ENCODE measurements at regions not wholly inside any gene's neighbourhood (a gene's known extent, or its start where the extent isn't known, plus 50 kb on each side); places are given as distances from the start of the nearest gene placed in this dataset.

DNA sequence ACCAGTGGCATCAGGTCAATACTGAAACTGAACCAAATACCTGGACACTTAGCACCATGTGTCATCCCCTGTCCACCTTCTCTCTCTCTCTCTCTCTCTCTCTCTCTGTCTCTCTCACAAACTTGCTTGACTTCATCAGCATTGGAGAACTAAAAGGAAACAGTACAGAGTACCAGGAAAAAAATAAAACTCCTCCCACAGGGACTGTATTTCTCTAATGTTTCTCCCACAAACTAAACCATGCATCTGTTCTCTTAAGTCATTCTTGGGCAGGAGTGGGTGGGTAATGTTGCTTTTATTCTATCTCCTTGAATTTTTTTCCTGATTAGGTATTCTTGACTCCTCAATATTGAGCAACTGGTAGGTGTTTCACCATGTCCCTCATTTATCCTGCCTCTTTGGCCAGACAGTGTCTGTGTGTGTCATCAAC, 112.9 kb upstream of the CACNA1A start:
- TF ChIP-seq, protein P1, sequence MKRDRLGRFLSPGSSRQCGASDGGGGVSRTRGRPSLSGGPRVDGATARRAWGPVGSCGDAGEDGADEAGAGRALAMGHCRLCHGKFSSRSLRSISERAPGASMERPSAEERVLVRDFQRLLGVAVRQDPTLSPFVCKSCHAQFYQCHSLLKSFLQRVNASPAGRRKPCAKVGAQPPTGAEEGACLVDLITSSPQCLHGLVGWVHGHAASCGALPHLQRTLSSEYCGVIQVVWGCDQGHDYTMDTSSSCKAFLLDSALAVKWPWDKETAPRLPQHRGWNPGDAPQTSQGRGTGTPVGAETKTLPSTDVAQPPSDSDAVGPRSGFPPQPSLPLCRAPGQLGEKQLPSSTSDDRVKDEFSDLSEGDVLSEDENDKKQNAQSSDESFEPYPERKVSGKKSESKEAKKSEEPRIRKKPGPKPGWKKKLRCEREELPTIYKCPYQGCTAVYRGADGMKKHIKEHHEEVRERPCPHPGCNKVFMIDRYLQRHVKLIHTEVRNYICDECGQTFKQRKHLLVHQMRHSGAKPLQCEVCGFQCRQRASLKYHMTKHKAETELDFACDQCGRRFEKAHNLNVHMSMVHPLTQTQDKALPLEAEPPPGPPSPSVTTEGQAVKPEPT (CRISPR knock-in tag; IDR thresholded peaks at IDR 0.05; ENCODE audit: low read depth), result no peak
- no peak for TF ChIP-seq CC2D1A (CRISPR knock-in tag; IDR thresholded peaks at IDR 0.05)
- TF ChIP-seq, protein P2, sequence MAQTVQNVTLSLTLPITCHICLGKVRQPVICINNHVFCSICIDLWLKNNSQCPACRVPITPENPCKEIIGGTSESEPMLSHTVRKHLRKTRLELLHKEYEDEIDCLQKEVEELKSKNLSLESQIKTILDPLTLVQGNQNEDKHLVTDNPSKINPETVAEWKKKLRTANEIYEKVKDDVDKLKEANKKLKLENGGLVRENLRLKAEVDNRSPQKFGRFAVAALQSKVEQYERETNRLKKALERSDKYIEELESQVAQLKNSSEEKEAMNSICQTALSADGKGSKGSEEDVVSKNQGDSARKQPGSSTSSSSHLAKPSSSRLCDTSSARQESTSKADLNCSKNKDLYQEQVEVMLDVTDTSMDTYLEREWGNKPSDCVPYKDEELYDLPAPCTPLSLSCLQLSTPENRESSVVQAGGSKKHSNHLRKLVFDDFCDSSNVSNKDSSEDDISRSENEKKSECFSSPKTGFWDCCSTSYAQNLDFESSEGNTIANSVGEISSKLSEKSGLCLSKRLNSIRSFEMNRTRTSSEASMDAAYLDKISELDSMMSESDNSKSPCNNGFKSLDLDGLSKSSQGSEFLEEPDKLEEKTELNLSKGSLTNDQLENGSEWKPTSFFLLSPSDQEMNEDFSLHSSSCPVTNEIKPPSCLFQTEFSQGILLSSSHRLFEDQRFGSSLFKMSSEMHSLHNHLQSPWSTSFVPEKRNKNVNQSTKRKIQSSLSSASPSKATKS (CRISPR knock-in tag; IDR thresholded peaks at IDR 0.05), result no peak
- TF ChIP-seq, protein P3, sequence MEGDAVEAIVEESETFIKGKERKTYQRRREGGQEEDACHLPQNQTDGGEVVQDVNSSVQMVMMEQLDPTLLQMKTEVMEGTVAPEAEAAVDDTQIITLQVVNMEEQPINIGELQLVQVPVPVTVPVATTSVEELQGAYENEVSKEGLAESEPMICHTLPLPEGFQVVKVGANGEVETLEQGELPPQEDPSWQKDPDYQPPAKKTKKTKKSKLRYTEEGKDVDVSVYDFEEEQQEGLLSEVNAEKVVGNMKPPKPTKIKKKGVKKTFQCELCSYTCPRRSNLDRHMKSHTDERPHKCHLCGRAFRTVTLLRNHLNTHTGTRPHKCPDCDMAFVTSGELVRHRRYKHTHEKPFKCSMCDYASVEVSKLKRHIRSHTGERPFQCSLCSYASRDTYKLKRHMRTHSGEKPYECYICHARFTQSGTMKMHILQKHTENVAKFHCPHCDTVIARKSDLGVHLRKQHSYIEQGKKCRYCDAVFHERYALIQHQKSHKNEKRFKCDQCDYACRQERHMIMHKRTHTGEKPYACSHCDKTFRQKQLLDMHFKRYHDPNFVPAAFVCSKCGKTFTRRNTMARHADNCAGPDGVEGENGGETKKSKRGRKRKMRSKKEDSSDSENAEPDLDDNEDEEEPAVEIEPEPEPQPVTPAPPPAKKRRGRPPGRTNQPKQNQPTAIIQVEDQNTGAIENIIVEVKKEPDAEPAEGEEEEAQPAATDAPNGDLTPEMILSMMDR (CRISPR knock-in tag; IDR thresholded peaks at IDR 0.05), result no peak

Measured in HepG2 (cell line).